Smooth muscle cell (in vitro differentiated cells): ENCODE measurements at regions not wholly inside any gene's neighbourhood (a gene's known extent, or its start where the extent isn't known, plus 50 kb on each side); places are given as distances from the start of the nearest gene placed in this dataset.

ENCODE experiments used
- DNase-seq: peaks from one replicate; lab custom pipeline; 2025; ENCODE audit not compliant: unreplicated experiment; lab: John Stamatoyannopoulos, UW
- H2AFZ ChIP-seq: fragments of 200-600 bp; sonication (generic); 2 replicates; pipeline ENCODE4 v1.6.0; 2016; ENCODE audit warnings: antibody characterized with exemption, low read depth, mild to moderate bottlenecking
- H3F3A ChIP-seq: fragments of 200-600 bp; sonication (generic); 2 replicates; pipeline ENCODE4 v1.6.0; 2017; ENCODE audit warnings: antibody characterized with exemption, low read depth
- H3K27ac ChIP-seq: fragments of 200-600 bp; sonication (generic); 2 replicates; pipeline ENCODE4 v1.5.1; 2016; ENCODE audit warnings: low read depth, mild to moderate bottlenecking
- H3K27me3 ChIP-seq: fragments of 200-600 bp; sonication (generic); 2 replicates; pipeline ENCODE4 v1.6.1; 2016; ENCODE audit warnings: low read depth, mild to moderate bottlenecking
- H3K36me3 ChIP-seq: fragments of 200-600 bp; sonication (generic); 2 replicates; pipeline ENCODE4 v1.5.1; 2016; ENCODE audit warnings: low read depth
- H3K4me1 ChIP-seq: fragments of 200-600 bp; sonication (generic); 2 replicates; pipeline ENCODE4 v1.5.1; 2016; ENCODE audit warnings: low read depth
- H3K4me2 ChIP-seq: fragments of 200-600 bp; sonication (generic); 2 replicates; pipeline ENCODE4 v1.6.0; 2016; ENCODE audit warnings: mild to moderate bottlenecking
- H3K4me3 ChIP-seq: fragments of 200-600 bp; sonication (generic); 2 replicates; pipeline ENCODE4 v1.5.1; 2016; ENCODE audit warnings: mild to moderate bottlenecking
- H3K79me2 ChIP-seq: fragments of 200-600 bp; sonication (generic); 2 replicates; pipeline ENCODE4 v1.6.0; 2016; ENCODE audit warnings: low read depth, mild to moderate bottlenecking
- H3K9ac ChIP-seq: fragments of 200-600 bp; sonication (generic); 2 replicates; pipeline ENCODE4 v1.6.0; 2016; ENCODE audit warnings: low read depth
- H3K9me3 ChIP-seq: fragments of 200-600 bp; sonication (generic); replicated peaks from 2 replicates; pipeline ENCODE4 v1.5.1; 2016; ENCODE audit warnings: low read depth
- H4K20me1 ChIP-seq: fragments of 200-600 bp; sonication (generic); 2 replicates; pipeline ENCODE4 v1.6.0; 2016; ENCODE audit warnings: low read depth
- WGBS: methylation state at CpG from one replicate; pipeline ENCODE4 v1.1.7; 2016; ENCODE audit warnings: low lambda C conversion rate; 5-methylcytosine and 5-hydroxymethylcytosine counted together
- TF ChIP-seq, protein P1 (sequence below): fragments of 200-600 bp; sonication (generic); IDR thresholded peaks from 2 replicates; pipeline ENCODE4 v1.5.1; 2017; ENCODE audit warnings: borderline replicate concordance, mild to moderate bottlenecking, antibody characterized with exemption; ENCODE audit not compliant: insufficient read depth, poor library complexity, severe bottlenecking

- H3K4me1 ChIP-seq: no peaks in the 10 kb centered on the region
- no peak overlapping the region for H2AFZ ChIP-seq
- H3F3A ChIP-seq: no peaks in the 10 kb centered on the region
- no peaks in the 10 kb centered on the region for H3K36me3 ChIP-seq
- H3K9me3 ChIP-seq: no peaks in the 10 kb centered on the region
- no peak overlapping the region for H3K4me3 ChIP-seq
- no peaks in the 10 kb centered on the region for H4K20me1 ChIP-seq
- TF ChIP-seq, protein P1, sequence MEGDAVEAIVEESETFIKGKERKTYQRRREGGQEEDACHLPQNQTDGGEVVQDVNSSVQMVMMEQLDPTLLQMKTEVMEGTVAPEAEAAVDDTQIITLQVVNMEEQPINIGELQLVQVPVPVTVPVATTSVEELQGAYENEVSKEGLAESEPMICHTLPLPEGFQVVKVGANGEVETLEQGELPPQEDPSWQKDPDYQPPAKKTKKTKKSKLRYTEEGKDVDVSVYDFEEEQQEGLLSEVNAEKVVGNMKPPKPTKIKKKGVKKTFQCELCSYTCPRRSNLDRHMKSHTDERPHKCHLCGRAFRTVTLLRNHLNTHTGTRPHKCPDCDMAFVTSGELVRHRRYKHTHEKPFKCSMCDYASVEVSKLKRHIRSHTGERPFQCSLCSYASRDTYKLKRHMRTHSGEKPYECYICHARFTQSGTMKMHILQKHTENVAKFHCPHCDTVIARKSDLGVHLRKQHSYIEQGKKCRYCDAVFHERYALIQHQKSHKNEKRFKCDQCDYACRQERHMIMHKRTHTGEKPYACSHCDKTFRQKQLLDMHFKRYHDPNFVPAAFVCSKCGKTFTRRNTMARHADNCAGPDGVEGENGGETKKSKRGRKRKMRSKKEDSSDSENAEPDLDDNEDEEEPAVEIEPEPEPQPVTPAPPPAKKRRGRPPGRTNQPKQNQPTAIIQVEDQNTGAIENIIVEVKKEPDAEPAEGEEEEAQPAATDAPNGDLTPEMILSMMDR: no peak
- H3K4me2 ChIP-seq: no peak overlapping the region
- H3K9ac ChIP-seq: no peak overlapping the region
- H3K27ac ChIP-seq: no peak overlapping the region
- WGBS: 72% methylated on average over 1 of the region's 1 CpG
- H3K27me3 ChIP-seq: no peaks in the 10 kb centered on the region
- no peak for DNase-seq
- no peaks in the 10 kb centered on the region for H3K79me2 ChIP-seq
These were observed 162.2 kb upstream of the HNMT start for GRCh38 chr2:137802038-137802437.

GRCh38 chr2:137806068-137806805 lies 158.0 kb upstream of the HNMT start:
- H3K79me2 ChIP-seq: no peaks in the 10 kb centered on the region
- H3K9ac ChIP-seq: no peak overlapping the region
- H3K4me1 ChIP-seq: no peaks in the 10 kb centered on the region
- no peaks in the 10 kb centered on the region for H3K9me3 ChIP-seq
- TF ChIP-seq, protein P1: no peak
- no peaks in the 10 kb centered on the region for H3K27me3 ChIP-seq
- no peak for DNase-seq
- no peaks in the 10 kb centered on the region for H3F3A ChIP-seq
- no peak overlapping the region for H2AFZ ChIP-seq
- whole genome bisulfite sequencing: 0% methylated on average over 1 of the region's 1 CpG
- no peaks in the 10 kb centered on the region for H4K20me1 ChIP-seq
- no peak overlapping the region for H3K4me2 ChIP-seq
- no peak overlapping the region for H3K4me3 ChIP-seq
- H3K36me3 ChIP-seq: no peaks in the 10 kb centered on the region
- no peak overlapping the region for H3K27ac ChIP-seq

DNA sequence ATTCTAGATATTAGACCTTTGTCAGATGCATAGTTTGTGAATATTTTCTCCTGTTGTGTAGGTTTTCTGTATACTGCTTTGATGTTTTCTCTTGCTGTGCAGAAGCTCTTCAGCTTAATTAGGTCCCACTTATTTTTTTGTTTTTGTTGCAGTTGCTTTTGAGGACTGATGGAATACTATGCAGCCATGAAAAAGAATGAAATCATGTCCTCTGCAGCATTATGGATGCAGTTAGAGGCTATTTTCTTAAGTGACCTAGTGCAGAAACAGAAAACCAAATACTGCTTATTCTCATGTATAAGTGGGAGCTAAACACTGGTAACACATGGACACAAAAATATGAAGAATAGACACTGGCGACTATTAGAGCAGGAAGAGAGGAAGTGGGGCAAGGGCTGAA lies 155.0 kb upstream of the HNMT start:
- H2AFZ ChIP-seq: no peak overlapping the region
- no peaks in the 10 kb centered on the region for H3K36me3 ChIP-seq
- H3K9ac ChIP-seq: no peak overlapping the region
- TF ChIP-seq, protein P1: no peak
- no peak overlapping the region for H3K27ac ChIP-seq
- no peaks in the 10 kb centered on the region for H3K79me2 ChIP-seq
- H3K4me3 ChIP-seq: no peak overlapping the region
- no peaks in the 10 kb centered on the region for H3K4me1 ChIP-seq
- H3K4me2 ChIP-seq: no peak overlapping the region
- no peaks in the 10 kb centered on the region for H3K9me3 ChIP-seq
- H3F3A ChIP-seq: no peaks in the 10 kb centered on the region
- 96% methylated on average over 1 of the region's 1 CpG for WGBS
- no peaks in the 10 kb centered on the region for H3K27me3 ChIP-seq
- no peaks in the 10 kb centered on the region for H4K20me1 ChIP-seq
- no peak for DNase-seq

DNA sequence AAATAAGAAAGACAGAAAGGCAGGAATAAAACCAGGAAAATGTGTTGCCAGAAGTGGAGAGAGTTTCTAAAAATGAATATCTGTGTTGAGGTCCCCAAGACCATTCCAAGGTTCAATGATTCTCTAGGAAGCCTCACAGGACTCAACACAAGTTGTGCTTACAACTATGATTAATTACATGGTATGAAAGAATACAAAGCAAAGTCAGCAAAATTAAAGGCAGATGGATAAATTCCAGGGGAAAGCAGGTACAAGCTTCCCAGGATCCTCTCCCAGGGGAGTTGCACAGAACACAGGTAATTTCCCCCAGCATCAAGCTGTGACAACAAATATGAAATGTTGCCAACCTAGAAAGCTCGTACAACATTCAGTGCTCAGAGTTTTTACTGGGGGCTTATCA lies 154.4 kb upstream of the HNMT start:
- no peaks in the 10 kb centered on the region for H3K27me3 ChIP-seq
- no peaks in the 10 kb centered on the region for H3K79me2 ChIP-seq
- H2AFZ ChIP-seq: no peak overlapping the region
- H3F3A ChIP-seq: no peaks in the 10 kb centered on the region
- H3K4me3 ChIP-seq: no peak overlapping the region
- no peak overlapping the region for H3K9ac ChIP-seq
- DNase-seq: no peak
- H4K20me1 ChIP-seq: no peaks in the 10 kb centered on the region
- TF ChIP-seq, protein P1: no peak
- no peaks in the 10 kb centered on the region for H3K36me3 ChIP-seq
- H3K4me2 ChIP-seq: no peak overlapping the region
- 81% methylated on average over 1 of the region's 1 CpG for WGBS
- H3K9me3 ChIP-seq: no peaks in the 10 kb centered on the region
- H3K4me1 ChIP-seq: no peaks in the 10 kb centered on the region
- H3K27ac ChIP-seq: no peak overlapping the region
